GM12873 (cell line): ENCODE measurements at regions not wholly inside any gene's neighbourhood (a gene's known extent, or its start where the extent isn't known, plus 50 kb on each side); places are given as distances from the start of the nearest gene placed in this dataset.

ENCODE experiments used
- CTCF ChIP-seq: IDR thresholded peaks from 2 replicates; pipeline ENCODE4 v1.5.1; 2012; ENCODE audit warnings: low read depth, mild to moderate bottlenecking, moderate library complexity, low read length, control low read depth; ENCODE audit not compliant: insufficient read depth; ENCODE audit errors: missing control alignments

DNA sequence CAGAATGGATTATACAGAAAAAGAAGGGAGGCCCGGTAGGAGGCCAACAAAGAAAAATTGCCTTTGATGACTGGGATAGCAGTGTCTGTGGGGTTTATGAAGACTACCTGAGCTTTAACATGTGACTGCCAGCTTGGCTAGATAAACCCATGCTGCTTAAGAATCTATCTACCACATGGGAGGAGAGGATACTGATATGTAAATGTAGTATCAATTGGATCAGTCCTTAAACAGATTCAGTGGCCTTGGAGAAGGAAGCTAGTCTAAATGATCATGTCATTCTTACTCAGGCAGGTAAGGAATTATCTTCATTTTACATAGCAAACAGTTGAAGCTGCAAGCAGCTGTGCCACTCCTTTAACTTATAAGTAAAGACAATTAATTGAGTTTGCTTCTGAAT, 50.0 kb upstream of the SYNPR start:
- no peak for TF ChIP-seq CTCF
